Karpas-422 (cell line): ENCODE measurements at regions not wholly inside any gene's neighbourhood (a gene's known extent, or its start where the extent isn't known, plus 50 kb on each side); places are given as distances from the start of the nearest gene placed in this dataset.

Experiments used
- DNase-seq: peaks from one replicate; pipeline ENCODE4 v3.0.0-alpha.2; 2015
- H2AFZ ChIP-seq: fragments of 200-600 bp; sonication (generic); 2 replicates; pipeline ENCODE4 v1.6.1; 2014; ENCODE audit warnings: antibody characterized with exemption, low read length, mixed read lengths
- H3K27ac ChIP-seq: fragments of 200-600 bp; sonication (generic); 2 replicates; pipeline ENCODE4 v1.5.1; 2014; ENCODE audit warnings: mild to moderate bottlenecking, low read length, moderate library complexity
- H3K27me3 ChIP-seq: fragments of 200-600 bp; sonication (generic); 2 replicates; pipeline ENCODE4 v1.6.1; 2014; ENCODE audit warnings: low read length, mixed read lengths
- H3K36me3 ChIP-seq: fragments of 200-600 bp; sonication (generic); 2 replicates; pipeline ENCODE4 v1.6.1; 2014; ENCODE audit warnings: low read length, mixed read lengths; ENCODE audit not compliant: insufficient read depth
- H3K4me1 ChIP-seq: fragments of 200-600 bp; sonication (generic); 2 replicates; pipeline ENCODE4 v1.6.1; 2014; ENCODE audit warnings: mild to moderate bottlenecking, low read length, mixed read lengths
- H3K4me2 ChIP-seq: fragments of 200-600 bp; sonication (generic); 2 replicates; pipeline ENCODE4 v1.6.1; 2014; ENCODE audit warnings: low read length, low read depth, mild to moderate bottlenecking; ENCODE audit not compliant: poor library complexity, severe bottlenecking
- H3K4me3 ChIP-seq: fragments of 200-600 bp; sonication (generic); 2 replicates; pipeline ENCODE4 v1.5.1; 2014; ENCODE audit warnings: mild to moderate bottlenecking, antibody characterized with exemption, low read length, mixed read lengths
- H3K79me2 ChIP-seq: fragments of 200-600 bp; sonication (generic); 2 replicates; pipeline ENCODE4 v1.6.1; 2014; ENCODE audit warnings: mild to moderate bottlenecking, low read length, mixed read lengths
- H3K9ac ChIP-seq: fragments of 200-600 bp; sonication (generic); 2 replicates; pipeline ENCODE4 v1.6.0; 2014; ENCODE audit warnings: low read length
- H3K9me2 ChIP-seq: fragments of 200-600 bp; sonication (generic), shearing (Covaris generic); replicated peaks from 2 replicates; pipeline ENCODE4 v1.6.0; 2014; ENCODE audit warnings: mild to moderate bottlenecking, low read length, moderate library complexity; ENCODE audit not compliant: insufficient read depth
- H3K9me3 ChIP-seq: fragments of 300-700, 200-600 bp; sonication (generic); 2 replicates; pipeline ENCODE4 v1.6.1; 2014; ENCODE audit warnings: low read length, mixed read lengths
- H4K20me1 ChIP-seq: fragments of 200-600 bp; sonication (generic); 2 replicates; pipeline ENCODE4 v1.6.1; 2014; ENCODE audit warnings: mild to moderate bottlenecking, antibody characterized with exemption, low read length, low read depth; ENCODE audit not compliant: insufficient read depth

DNA sequence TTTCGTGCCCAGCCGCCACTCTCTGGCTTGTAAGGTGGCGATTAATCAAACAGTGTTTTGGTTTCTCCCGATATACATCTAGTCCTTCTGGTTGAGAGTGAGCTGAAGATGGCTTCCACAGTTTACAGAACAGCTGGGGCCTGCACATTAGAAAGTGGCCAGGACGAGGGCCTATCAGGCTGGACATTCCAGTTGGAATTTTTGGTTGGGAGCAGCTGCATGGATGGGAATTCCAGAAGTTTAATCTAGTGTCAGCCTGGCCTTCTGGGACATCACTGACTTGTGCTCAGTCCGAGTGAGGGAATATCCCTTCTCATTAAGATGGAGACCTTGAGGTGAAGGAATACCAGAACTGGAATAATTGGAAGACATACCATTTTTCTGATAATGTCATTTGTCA lies 118.1 kb upstream of the SIX2 start:
- Histone ChIP-seq H3K9ac (no peak overlapping the region), H3K79me2 (no peaks in the 10 kb centered on the region), H3K4me1 (peaks cover 58% of the 10 kb centered on the region), H3K27me3 (no peaks in the 10 kb centered on the region), H3K36me3 (no peaks in the 10 kb centered on the region), H3K4me2 (no peak overlapping the region), H3K27ac (no peak overlapping the region), H2AFZ (no peak overlapping the region), H3K9me3 (no peaks in the 10 kb centered on the region), H3K4me3 (no peak overlapping the region), H3K9me2 (no peaks in the 10 kb centered on the region), H4K20me1 (no peaks in the 10 kb centered on the region)
- DNase-seq, result no peak

DNA sequence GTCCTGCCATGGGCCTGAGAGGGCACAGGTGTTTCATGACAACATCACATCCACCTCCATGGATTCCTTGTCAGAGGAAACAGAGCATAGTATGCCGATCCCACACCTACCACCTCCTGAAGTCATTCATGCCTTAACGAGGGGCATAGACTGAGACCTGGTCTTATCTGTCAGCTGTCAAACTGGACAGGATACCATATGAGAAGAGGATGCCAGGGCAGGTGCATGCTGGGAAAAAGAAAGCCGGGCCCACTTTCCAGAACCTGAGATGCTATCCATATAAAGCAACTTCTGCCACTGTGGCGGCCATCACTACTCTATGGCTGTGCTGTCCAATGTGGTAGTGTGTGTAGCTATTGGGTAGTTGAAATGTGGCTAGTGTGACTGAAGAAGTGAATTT lies 116.0 kb upstream of the SIX2 start:
- DNase-seq, result no peak
- no peaks in the 10 kb centered on the region for H3K9me3 ChIP-seq
- no peaks in the 10 kb centered on the region for H3K9me2 ChIP-seq
- no peak overlapping the region for H2AFZ ChIP-seq
- H3K36me3 ChIP-seq, result no peaks in the 10 kb centered on the region
- no peak overlapping the region for H3K9ac ChIP-seq
- no peak overlapping the region for H3K27ac ChIP-seq
- H3K27me3 ChIP-seq, result no peaks in the 10 kb centered on the region
- no peak overlapping the region for H3K4me2 ChIP-seq
- H3K79me2 ChIP-seq, result no peaks in the 10 kb centered on the region
- H3K4me1 ChIP-seq, result peaks cover 42% of the 10 kb centered on the region
- no peaks in the 10 kb centered on the region for H4K20me1 ChIP-seq
- H3K4me3 ChIP-seq, result no peak overlapping the region

DNA sequence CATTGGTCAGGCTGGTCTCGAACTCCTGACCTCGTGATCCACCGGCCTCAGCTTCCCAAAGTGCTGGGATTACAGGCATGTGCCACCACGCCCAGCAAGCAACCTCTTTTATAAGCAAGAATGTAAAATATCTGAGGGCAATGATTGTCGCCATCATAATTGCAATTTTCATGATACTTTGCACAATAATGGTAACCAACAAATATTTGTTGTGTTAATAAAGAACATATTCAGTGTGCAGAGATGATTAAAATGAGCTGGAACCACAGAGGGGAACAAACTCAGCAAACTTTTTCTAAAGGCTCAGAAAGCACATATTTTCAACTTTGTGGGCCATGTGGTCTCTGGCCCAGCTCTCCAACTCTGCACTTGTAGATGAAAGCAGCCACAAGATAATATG lies 115.2 kb upstream of the SIX2 start:
- no peak overlapping the region for H2AFZ ChIP-seq

DNA sequence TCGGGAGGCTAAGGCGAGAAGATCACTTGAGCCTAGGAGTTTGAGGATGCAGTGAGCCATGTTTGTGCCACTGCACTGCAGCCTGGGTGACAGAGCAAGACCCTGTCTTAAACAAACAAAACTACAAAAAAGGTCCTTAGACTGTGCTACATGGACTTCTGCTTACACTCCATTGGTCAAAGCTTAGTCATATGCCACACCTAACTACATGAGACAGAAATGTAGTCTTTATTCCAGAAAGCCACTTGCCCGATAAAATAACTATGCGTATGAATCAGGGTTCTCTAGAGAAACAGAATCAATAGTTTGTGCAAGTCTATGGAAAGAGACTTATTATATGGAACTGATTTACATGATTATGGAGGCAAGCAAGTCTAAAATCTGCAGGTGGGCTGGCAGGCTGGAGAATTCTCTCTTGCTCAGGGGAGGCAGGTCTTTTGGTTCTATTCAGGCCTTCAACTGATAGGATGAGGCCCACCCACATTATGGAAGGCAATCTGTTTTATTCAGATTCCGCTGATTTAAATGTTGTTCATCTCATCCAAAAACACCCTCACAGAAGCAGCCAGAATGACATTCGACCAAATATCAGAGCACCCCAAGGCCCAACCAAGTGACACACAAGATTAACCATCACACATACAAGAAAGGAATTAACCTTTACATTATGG lies 114.4 kb upstream of the SIX2 start:
- no peak overlapping the region for H3K9ac ChIP-seq
- no peaks in the 10 kb centered on the region for H3K27me3 ChIP-seq
- no peaks in the 10 kb centered on the region for H3K9me2 ChIP-seq
- no peak overlapping the region for H3K4me3 ChIP-seq
- no peaks in the 10 kb centered on the region for H3K79me2 ChIP-seq
- no peaks in the 10 kb centered on the region for H3K36me3 ChIP-seq
- no peak for DNase-seq
- no peaks in the 10 kb centered on the region for H3K9me3 ChIP-seq
- peaks cover 27% of the 10 kb centered on the region for H3K4me1 ChIP-seq
- H2AFZ ChIP-seq, result no peak overlapping the region
- H3K4me2 ChIP-seq, result no peak overlapping the region
- no peaks in the 10 kb centered on the region for H4K20me1 ChIP-seq
- H3K27ac ChIP-seq, result no peak overlapping the region

More for the DNA sequence above, 115.2 kb upstream of the SIX2 start:
- H3K79me2 ChIP-seq, result no peaks in the 10 kb centered on the region
- no peak overlapping the region for H3K9ac ChIP-seq
- no peaks in the 10 kb centered on the region for H3K9me2 ChIP-seq
- H3K4me2 ChIP-seq, result no peak overlapping the region
- no peak overlapping the region for H3K4me3 ChIP-seq
- H3K36me3 ChIP-seq, result no peaks in the 10 kb centered on the region
- no peaks in the 10 kb centered on the region for H3K9me3 ChIP-seq
- peaks cover 34% of the 10 kb centered on the region for H3K4me1 ChIP-seq
- DNase-seq, result no peak
- no peaks in the 10 kb centered on the region for H4K20me1 ChIP-seq
- no peaks in the 10 kb centered on the region for H3K27me3 ChIP-seq
- no peak overlapping the region for H3K27ac ChIP-seq

DNA sequence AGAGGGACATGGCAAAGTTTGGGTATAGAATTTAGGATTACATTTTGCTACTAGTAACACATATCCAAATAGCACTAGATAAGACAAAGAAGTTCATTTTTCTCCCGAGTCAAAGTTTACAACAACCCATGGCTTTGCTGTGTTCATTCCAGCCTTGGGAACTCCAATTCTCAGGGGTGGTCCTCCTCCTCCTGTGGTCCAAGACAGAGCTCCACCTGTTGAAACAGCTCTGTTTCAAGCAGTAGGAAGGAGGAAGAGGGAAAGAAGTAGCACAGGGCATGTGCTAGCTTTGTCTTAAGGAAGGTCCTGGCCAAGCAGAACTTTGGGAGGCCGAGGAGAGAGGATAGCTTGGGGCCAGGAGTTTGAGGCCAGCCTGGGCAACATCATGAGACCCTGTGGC lies 113.8 kb upstream of the SIX2 start:
- Histone ChIP-seq H3K4me1 (peaks cover 21% of the 10 kb centered on the region), H3K9me2 (no peaks in the 10 kb centered on the region), H3K27me3 (no peaks in the 10 kb centered on the region), H4K20me1 (no peaks in the 10 kb centered on the region), H3K4me2 (no peak overlapping the region), H3K36me3 (no peaks in the 10 kb centered on the region), H3K4me3 (no peak overlapping the region), H3K9me3 (no peaks in the 10 kb centered on the region), H2AFZ (no peak overlapping the region), H3K27ac (no peak overlapping the region), H3K79me2 (no peaks in the 10 kb centered on the region), H3K9ac (no peak overlapping the region)
- DNase-seq, result no peak

DNA sequence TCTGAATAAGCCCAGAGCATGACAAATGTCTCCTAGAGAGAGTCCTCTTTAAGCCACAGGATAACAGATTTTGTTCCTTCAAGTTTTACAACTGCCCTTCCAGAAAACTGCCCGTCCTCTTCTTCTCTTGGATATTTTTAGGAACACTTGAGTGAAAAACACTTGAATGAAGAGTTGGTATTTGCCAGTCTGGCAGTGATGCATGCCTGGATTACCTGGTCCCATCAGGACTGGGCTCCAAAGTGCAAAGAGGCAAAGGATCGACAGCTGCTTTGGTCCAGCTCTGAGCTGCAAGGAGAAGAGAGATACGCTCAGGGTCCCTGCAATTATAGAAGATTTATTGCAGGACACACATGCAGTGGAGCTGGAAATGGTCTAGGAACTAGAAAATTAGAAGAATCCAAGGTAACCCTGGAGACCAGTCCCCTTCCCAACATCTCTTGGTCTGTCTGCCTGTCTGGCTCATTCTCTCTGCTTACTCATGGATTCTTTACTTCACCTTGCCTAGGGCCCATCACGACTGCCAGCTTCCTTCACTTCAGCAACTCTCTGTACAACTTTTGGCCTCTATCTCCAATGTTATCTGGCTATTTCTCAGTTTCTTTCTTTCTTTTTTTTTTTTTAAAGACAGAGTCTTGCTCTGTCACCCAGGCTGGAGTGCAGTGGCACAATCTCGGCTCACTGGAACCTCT lies 112.1 kb upstream of the SIX2 start:
- no peak overlapping the region for H3K9ac ChIP-seq
- peaks cover 4% of the 10 kb centered on the region for H3K4me1 ChIP-seq
- H4K20me1 ChIP-seq, result no peaks in the 10 kb centered on the region
- H3K9me3 ChIP-seq, result no peaks in the 10 kb centered on the region
- H3K4me2 ChIP-seq, result no peak overlapping the region
- H3K79me2 ChIP-seq, result no peaks in the 10 kb centered on the region
- no peak for DNase-seq
- H2AFZ ChIP-seq, result no peak overlapping the region
- H3K27me3 ChIP-seq, result no peaks in the 10 kb centered on the region
- H3K9me2 ChIP-seq, result no peaks in the 10 kb centered on the region
- no peak overlapping the region for H3K4me3 ChIP-seq
- H3K27ac ChIP-seq, result no peak overlapping the region
- no peaks in the 10 kb centered on the region for H3K36me3 ChIP-seq

DNA sequence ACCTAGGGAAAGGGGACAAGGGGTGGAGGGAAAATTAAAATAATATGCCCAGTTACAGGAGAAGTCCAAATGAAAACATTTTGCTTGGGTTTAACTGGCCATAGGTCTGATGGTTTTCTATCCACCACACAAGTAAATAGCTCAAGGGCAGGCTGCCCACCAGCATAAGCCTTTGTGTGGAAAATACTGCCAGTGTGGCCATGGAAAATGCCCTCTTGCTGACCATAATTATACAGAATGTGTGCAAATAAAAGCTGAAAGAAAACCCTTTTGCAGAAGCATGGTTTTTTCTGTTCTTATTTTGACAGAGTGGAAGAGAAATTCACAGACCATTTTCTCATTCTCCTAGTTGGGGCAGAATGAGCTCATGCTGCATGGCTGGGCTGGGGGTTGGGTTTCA lies 111.3 kb upstream of the SIX2 start:
- no peak overlapping the region for H3K9ac ChIP-seq
- no peaks in the 10 kb centered on the region for H4K20me1 ChIP-seq
- H3K4me2 ChIP-seq, result no peak overlapping the region
- H3K4me3 ChIP-seq, result no peak overlapping the region
- no peak overlapping the region for H2AFZ ChIP-seq
- H3K36me3 ChIP-seq, result no peaks in the 10 kb centered on the region
- no peak overlapping the region for H3K27ac ChIP-seq
- DNase-seq, result no peak
- H3K9me2 ChIP-seq, result no peaks in the 10 kb centered on the region
- no peaks in the 10 kb centered on the region for H3K79me2 ChIP-seq
- H3K4me1 ChIP-seq, result no peaks in the 10 kb centered on the region
- no peaks in the 10 kb centered on the region for H3K27me3 ChIP-seq
- H3K9me3 ChIP-seq, result no peaks in the 10 kb centered on the region

DNA sequence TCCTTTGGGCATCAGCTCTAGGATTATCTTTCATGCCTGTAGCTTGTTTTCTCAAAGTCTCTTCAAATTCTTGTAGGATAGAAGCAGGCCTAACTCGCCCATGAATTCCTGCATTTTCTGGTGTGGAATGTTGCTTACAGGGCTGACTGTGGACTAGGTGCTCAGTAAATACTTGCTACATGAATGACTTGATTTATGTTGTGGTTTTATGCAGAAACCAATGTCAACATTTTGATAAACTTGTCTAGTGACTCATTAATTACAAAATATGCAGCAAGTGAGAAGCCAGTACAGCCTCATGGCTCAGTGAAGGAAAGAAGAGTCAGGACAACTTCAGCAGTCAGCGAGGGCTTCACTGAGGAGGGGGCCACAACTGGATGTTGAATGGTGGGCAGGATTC lies 110.6 kb upstream of the SIX2 start:
- Histone ChIP-seq H3K9ac (no peak overlapping the region), H3K4me2 (no peak overlapping the region), H3K9me2 (no peaks in the 10 kb centered on the region), H3K9me3 (no peaks in the 10 kb centered on the region), H2AFZ (no peak overlapping the region), H4K20me1 (no peaks in the 10 kb centered on the region), H3K4me3 (no peak overlapping the region), H3K79me2 (no peaks in the 10 kb centered on the region), H3K36me3 (no peaks in the 10 kb centered on the region), H3K4me1 (no peaks in the 10 kb centered on the region), H3K27ac (no peak overlapping the region), H3K27me3 (no peaks in the 10 kb centered on the region)
- no peak for DNase-seq
